Activated T-cell treated with anti-CD3 and anti-CD28 coated beads, Interleukin-2, amount 50 U/mL, for 48 hours (primary cell): ENCODE measurements at regions not wholly inside any gene's neighbourhood (a gene's known extent, or its start where the extent isn't known, plus 50 kb on each side); places are given as distances from the start of the nearest gene placed in this dataset.
"Not testable (repeated sequence)": the region's sequence is repeated elsewhere in the genome, so short reads cannot be mapped to it uniquely, and the experiment has no call there.

Experiments used
- DNase-seq, 2 experiments: peaks; one replicate each; pipeline ENCODE4 v3.0.0-alpha.2; 2020

DNA sequence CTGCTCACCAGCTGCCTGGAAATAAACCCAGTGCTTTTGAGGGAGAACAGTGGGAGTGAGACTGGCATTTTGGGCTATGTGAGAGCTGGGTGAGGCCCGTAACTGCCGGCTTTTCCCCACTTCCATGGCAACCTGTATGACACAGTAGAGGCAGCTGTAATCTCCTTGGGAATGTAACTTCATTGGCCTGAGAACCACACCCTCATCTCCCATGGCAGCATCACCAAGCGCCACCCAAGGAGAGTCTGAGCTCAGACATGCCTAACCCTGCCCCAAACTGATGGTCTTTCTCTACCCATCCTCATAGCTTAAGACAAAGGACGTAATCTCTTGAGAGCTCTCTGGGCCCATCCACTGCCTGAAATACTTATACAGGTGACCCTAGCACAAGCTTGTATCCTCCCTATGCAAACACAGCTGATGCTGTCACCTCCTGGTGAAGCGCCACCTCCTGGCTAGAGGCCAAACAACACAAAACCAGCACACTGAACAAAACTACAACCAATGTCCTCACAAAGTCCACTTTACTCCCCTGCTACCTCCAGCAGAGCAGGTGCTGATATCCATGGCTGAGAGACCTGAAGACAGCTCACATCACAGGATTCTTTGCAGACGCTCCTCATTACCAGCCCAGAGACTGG is 763.4 kb upstream of the NRXN1 start:
- no peak for DNase-seq

DNA sequence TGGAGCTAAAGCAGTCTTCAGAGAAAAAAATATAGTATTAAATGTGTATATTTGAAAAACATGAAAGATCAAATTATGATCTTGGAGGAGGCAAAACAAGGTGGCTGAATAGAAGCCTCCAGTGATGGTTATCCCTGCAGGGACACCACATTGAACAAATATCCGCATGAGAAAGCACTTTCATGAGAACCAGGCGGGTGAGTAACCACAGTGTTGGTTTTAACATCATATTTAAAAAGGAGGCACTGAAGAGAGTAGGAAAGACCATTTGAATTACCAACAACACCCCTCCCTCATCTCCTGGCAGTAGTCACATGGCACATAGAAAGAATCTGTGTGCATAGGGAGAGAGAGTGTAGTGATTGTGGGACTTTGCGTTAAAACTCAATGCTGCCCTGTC is 759.6 kb upstream of the NRXN1 start:
- no peak for DNase-seq

DNA sequence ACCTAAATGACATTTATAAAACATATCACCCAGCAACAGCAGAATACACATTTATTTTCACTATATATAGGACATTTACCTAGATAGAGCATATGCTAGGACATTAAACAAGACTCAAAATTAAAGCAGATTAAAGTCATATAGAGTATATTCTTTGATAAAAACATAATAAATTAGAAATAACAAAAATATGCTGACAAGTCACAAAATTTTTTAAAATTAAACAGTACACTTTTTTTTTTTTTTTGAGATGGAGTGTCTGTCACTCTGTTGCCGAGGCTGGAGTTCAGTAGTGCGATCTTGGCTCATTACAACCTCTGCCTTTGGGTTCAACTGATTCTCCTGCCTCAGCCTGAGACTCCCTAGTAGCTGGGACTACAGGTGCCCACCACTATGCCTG is 758.9 kb upstream of the NRXN1 start:
- DNase-seq, result no peak

DNA sequence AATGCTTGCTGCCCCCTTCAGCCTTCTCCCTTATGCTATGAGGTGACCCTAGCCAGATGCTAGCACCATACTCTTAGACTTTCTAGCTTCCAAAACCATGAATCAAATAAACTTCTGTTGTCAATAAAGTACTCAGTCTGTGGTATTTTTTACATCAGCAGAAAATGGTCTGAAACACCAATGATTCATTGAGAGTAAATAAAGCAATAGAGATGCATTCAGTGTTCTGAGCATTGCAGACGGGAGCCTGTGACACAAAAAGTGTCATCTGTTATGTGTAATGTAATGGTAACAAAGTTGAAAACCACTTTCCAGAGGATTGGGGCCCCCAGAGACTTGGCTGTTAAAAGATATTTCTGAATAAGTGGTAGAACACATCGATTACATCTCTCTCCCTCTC is 758.0 kb upstream of the NRXN1 start:
- DNase-seq, result no peak

DNA sequence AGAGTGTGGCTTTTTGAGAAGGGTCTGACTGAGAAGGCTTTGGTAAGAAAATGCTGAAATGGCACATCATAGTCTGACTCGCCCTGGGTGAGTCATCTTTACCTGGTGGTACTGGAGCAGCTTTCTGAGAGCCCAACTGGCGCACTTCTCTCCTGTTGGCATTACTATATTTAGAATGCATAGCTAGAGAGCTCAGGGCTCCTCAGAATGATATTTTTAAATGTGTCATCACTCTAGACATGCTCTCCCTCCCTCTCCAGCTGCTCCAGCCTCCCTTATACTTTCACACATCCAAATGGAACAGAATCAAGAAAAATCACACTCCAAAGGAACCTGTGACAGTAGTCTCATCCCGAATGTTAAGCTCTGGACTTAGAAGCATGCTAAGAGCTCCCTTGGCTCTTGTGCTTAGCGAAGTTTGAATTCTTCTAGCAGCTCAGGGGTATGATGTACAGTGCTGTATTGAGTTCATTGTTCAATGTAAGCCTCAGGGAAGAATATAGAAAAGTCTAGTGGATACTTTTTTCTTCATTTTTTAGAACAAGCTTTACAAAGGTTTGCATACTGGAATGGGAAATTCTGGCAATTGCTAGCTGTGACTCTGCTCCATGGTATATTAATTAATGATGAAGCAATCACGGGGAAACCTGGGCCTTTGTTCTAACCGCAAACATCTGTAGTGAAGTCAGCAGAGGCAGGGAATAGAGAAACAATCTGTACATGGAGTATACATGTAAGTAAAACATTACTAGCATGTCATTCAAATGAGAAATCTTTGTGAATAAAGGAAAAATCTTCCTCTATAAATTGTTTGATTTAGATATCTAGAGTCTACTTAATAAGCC is 751.2 kb upstream of the NRXN1 start:
- no peak for DNase-seq

DNA sequence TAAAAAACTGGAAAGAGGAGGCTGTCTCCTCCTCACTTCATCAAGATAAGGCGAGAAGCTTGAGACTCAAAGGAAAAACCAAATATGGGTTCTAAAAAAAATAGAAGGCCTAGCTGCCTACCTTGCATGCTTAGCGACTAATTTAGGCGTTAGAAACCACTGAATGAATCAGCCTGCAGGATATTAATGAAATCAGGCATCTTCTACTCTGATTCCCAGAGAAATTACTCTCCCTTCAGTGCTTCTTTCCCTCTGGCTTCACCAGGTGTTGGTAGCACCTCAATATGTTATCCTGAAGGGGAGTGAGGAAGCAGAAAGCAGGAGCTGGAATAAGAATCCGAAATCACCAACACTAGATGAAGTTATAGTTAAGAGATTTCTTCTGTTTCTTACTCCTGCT is 749.8 kb upstream of the NRXN1 start:
- DNase-seq, result no peak

DNA sequence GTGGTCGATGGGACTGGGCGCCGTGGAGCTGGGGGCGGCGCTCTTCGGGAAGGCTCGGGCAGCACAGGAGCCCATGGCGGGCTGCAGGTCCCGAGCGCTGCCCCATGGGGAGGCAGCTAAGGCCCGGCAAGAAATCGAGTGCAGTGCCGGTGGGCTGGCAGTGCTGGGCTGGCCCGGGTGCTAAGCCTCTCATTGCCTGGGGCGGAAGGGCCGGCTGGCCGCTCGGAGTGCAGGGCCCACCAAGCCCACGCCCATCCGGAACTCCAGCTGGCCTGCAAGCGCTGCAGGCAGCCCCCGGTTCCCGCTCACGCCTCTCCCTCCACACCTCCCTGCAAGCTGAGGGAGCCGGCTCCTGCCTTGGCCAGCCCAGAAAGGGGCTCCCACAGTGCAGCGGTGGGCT is 748.4 kb upstream of the NRXN1 start:
- no peak for DNase-seq

DNA sequence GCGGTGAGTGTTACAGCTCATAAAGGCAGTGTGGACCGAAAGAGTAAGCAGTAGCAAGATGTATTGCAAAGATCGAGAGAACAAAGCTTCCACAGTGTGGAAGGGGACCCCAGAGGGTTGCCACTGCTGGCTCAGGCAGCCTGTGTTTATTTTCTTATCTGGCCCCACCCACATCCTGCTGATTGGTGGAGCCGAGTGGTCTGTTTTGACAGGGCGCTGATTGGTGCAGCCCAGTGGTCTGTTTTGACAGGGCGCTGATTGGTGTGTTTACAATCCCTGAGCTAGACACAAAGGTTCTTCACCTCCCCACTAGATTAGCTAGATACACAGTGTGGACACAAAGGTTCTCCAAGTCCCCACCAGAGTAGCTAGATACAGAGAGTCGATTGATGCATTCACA is 747.8 kb upstream of the NRXN1 start:
- DNase-seq, result not testable (repeated sequence)

DNA sequence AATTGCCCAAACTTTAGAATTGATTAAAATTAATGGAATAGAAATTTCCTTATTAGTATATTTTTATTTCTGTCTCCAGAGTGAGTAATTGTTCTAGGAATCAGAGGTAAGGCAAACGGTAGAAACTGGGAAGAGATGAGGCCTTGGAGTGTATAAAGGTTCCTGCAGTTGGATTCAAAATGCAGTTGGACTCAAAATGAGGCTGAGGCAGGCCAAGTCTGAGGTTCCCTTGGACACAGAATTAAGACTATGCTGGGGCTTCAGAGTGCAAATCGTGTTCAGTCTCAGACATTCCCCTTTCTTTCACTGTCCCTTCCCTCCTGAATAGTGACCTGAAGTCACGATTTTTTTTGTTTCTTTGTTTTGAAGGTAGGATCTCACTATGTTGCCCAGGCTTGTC is 746.9 kb upstream of the NRXN1 start:
- DNase-seq, result no peak

DNA sequence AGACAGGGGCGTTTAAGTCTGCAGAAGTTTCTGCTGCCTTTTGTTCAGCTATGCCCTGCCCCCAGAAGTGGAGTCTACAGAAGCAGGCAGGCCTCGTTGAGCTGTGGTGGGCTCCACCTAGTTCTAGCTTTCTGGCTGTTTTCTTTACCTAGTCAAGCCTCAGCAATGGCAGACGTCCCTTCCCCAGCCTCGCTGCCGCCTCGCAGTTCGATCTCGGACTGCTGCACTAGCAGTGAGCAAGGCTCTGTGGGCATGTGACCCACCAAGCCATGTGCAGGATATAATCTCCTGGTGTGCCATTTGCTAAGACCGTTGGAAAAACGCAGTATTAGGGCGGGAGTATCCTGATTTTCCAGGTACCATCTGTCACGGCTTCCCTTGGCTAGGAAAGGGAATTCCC is 742.7 kb upstream of the NRXN1 start:
- DNase-seq, result not testable (repeated sequence)

DNA sequence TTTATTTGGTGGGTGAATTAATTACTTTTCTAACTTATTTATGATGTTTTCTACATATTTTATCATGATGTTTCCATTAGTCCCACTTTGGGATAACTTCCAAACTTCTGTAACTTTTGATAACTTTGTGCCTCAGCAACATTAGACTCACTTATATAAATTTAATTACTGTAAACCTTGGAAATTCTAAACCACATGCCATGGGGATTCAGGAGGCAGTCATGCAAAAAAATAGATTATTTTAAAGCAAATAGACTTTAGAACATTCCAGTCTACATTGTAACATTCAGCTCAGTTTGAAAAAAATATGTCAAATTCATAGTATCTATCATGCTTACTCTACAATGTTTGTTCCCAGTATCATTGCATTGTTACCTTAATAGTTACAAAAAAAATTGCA is 728.5 kb upstream of the NRXN1 start:
- DNase-seq, result no peak

DNA sequence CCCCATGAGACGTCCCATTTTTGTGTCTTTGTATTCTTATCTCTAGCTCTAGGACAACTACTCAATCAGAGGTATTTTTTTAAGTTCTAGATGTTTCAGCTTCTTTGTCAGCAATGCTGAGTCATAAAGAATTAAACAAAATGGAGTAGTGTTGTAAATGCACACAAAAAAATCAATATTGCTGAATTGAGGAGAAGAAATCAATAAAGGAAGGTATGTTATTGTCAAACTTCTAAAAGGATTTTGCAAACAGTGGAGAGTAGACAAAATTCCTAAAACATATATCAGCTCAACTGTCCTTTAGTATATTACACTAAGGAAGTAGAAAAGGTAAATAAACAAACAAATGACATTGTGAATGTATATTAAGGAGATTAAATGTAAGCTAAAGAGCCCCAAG is 726.1 kb upstream of the NRXN1 start:
- DNase-seq, result no peak

DNA sequence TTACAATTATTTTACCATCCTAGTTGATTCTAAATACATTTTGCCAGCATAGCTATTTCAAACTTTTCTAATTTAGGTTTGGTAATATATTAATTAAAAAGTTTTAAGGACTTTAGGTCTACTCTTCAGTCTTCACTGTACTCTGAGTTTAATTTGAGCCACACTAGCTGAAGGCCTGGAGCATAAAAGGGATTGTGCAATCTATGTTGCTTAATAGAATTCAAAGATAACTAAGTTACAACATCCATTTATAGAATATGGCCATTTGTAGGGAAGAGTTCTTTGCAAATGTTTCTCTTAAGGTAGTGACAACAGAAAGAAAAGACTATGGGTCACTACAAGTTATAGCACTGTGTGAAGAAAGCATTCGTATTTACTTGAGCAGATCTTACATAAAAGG is 702.2 kb upstream of the NRXN1 start:
- no peak for DNase-seq

DNA sequence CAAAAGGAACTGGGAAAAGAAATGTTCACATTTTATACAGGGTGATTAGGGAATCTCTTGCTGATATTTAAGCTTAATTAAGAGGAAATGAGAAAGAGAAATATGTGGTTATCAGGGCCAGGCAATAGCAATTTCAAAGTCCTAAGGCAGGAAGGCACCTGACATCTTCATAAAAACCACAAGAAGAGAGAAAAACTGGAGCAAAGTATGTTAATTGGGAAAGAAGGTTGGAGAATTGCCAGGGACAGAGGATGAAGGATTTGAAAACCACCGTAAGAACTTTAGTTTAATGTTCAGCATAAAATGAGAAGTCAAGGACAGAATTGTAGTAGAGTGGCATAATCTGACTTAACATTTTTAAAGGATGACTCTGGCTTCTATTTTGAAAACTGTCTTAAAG is 691.8 kb upstream of the NRXN1 start:
- DNase-seq, result no peak

DNA sequence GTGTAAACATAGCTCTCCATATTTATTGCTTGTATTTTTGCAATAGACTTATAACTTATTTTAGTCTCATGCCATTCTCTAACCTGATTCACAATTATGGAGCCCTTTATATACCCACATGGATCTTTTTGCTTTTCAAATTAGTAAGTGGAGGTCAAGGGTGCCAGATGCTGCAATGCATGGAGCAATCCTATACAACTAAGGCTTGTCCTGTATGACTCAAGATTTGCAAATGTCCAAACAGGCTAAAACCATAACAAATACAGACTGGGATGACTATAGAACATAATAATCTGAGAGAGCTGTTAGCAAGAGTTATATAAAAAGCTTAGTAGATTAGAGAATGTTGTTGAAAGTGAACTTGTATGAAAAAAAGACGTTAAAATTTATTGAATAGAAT is 690.4 kb upstream of the NRXN1 start:
- DNase-seq, result no peak

DNA sequence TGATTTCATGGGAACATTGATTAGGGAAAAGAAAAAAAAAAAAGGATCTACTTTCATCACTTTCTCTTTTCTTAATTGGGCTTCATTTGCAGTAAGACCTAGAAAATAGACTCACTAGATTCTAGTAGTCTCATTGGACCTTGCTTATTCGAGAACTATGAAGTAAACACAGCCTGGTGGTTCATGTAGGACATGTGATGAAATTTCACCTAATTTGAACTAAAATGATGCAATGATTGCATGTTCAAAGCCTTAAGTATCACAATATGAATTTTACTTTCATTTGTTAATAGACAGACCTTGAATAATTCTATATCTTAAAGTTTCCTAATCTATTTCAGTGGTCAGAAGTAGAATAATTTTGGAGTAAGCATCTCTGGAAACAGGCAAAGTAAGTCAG is 688.9 kb upstream of the NRXN1 start:
- no peak for DNase-seq

DNA sequence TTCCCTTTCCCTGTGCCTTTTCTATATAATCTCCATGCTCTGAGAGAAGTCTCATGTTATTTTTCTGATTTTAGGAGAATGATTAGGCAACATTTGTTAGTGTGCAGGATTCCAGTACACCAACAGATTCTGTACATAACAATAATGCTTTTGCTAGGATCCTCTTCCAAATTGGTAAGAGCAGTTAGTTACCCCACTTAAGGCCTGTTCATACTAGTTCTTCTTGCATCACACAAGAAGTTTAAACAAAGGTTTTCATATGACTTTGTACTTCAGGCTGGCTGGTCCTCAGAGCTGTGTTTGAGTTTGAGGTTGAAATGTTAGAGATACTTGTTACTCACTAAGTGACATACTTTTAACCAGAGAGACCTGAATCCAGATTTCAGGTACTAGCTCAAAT is 686.9 kb upstream of the NRXN1 start:
- no peak for DNase-seq

DNA sequence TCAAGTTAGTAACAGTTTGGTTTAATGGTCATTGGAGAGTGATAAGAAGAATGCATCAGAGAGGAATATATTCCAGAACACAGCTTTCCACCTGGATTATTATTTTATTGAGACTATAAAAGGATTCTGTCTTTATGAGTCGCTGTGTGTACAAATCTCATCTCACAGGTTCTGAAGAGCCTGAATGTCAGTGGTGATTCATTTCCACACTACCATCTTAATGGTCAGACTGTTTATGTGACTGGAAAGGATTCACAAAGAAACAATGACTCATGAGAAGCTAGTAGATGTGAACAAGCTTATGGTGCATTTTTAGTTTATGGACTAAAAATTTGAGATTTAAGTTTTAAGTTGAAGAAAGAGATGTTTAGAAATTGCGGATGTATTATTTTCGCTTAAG is 685.4 kb upstream of the NRXN1 start:
- no peak for DNase-seq

DNA sequence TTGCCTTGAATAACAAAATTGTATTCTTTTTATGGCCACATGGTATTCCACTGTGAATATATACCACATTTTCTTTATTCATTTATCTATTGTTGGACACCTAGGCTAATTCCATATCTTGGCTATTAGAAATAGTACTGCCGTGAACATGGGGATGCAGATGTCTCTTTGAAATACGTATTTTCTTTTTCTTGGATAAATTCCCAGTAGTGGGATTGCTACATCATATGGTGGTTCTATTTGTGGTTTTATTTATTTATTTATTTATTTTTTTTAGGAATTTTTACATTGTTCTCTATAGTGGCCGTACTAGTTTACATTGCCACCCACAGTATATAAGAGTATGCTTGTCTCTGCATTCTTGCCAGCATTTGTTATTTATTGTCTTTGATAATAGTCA is 679.8 kb upstream of the NRXN1 start:
- no peak for DNase-seq

DNA sequence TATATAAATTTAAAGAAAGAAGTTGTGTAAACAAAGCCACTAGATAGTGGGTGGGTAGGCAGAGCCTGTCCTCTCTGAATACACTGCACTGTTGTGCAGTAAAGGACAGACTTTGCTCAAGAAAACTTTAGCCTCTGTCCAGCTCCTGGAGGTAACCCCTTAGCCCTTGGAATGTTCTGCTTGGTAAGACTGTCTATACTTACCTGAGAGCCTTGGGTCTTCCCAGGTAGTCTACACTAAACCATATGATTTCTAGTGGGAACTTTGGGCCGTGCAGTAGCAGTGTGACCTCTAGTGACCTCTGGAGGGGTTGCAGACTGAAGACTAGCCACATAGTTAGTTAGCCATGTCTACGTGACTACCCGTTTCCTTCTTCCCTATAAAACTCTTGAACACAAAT is 678.3 kb upstream of the NRXN1 start:
- no peak for DNase-seq

DNA sequence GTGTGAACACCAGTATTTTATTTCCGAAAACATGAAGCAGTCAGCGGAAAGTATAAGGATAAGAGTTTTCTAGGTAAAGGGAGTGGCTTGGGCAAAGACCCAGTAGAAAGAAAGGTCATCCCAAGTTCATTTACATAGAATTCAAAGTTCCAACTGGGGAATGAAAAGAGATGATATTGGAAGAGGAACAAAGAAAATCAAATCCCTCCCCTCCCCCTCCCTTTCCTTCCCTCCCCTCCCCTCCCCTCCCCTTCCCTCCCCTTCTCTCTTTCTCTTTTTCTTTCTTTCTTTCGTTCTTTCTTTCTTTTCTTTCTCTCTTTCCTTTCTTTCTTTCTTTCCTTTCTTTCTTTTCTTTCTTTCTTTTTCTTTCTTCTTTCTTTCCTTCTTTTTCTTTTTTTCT is 675.7 kb upstream of the NRXN1 start:
- DNase-seq, result no peak

DNA sequence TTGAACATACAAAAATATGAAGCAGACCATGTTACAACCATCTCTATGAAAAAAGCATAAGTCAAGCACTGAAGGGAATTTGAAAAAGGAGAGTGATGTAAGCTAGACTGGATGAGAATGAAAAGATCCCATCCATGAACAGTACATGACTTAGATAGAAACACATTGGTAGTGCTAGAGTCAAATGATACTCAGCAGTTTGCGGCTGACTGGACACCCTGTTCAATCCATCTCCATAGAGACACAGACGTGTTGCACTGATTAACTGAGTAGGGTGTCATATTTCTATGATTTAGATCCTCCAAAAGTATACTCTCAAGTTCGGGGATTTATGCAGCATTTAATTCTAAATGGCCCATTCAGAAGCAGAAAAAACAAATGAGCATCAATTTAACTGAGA is 674.3 kb upstream of the NRXN1 start:
- DNase-seq, result no peak

DNA sequence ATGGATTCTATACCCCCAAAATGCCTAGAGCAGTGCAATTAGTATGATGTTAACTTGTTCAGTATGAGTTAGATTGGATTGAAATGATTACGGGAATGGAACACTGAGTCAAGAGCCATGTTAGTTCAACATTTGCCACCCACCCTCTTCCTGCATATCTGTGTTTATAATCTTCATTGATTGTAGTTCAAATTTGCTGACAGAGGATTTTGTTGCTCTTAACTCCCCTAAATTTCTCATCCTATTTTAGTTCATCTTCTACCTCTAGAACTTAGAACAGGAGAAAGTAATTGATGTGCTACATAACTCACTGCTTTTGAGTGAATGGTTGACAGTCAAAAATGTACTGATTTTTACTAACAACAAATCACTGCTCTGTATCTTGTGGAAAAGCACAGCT is 673.5 kb upstream of the NRXN1 start:
- DNase-seq, result no peak

DNA sequence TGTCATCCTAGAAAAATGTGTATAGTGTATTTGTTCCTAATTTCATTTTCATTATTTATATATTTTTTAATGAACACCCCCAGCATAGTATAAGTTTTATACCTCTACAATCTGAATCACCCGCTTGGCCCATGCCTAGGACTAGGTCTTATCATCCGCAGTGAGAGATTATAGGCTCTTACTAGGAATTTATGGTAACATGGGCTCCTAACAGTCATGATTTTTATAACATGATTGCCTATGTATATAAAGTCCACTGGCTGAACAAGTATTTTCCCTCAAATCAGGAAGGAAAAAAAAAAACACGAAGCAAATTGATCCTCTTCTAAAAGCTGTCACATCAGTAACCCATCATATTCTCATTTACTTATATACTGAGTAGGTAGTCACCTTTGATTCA is 666.1 kb upstream of the NRXN1 start:
- DNase-seq, result no peak

DNA sequence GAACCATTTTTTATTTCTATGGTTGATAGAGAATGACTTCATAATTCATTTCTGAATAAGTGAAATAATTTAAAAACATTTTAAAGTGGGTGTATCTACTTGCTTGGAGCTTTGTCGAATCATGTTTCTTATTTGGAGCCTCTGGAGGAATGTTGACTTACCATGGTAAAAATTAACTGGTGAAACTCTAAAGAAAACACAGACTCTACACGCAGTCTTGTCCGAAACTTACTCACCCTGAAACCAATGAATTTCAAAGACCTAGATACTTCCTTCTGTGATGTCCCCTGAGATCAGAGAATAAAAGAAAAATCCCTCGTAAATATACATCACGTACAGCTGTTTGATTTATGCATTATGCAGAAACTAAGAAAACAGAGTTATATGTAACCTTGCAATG is 665.2 kb upstream of the NRXN1 start:
- no peak for DNase-seq
